ENCODE measurements at regions not wholly inside any gene's neighbourhood (a gene's known extent, or its start where the extent isn't known, plus 50 kb on each side); places are given as distances from the start of the nearest gene placed in this dataset.

- no peaks in the 10 kb centered on the region for H3K79me2 ChIP-seq (ENCODE audit: insufficient read depth, low read length)
- ATAC-seq (ENCODE audit: insufficient read depth, low read depth): no peak
Measured at GRCh38 chr10:113493882-113494301, 59.0 kb upstream of the HABP2 start.

GRCh38 chr10:113494761-113495160 lies 58.1 kb upstream of the HABP2 start:
- Histone ChIP-seq H3K79me2 (ENCODE audit: insufficient read depth, low read length) (no peaks in the 10 kb centered on the region), H3K4me3 (ENCODE audit: low read depth in 1 of 2, low read length in 2 of 2) (no peak overlapping the region), H3K9me3 (ENCODE audit: insufficient read depth, low read length, severe bottlenecking) (no peaks in the 10 kb centered on the region), H3K4me2 (ENCODE audit: insufficient read depth, low read length) (no peak overlapping the region), H3K36me3 (ENCODE audit: insufficient read depth, low read length) (no peaks in the 10 kb centered on the region), H3K27me3 (ENCODE audit: insufficient read depth, low read length, poor library complexity) (peaks cover 9% of the 10 kb centered on the region), H2AFZ (ENCODE audit: low read depth, low read length) (no peak overlapping the region), H3K9ac (ENCODE audit: low read depth, low read length) (no peak overlapping the region), H4K20me1 (ENCODE audit: insufficient read depth, low read length) (no peaks in the 10 kb centered on the region), H3K27ac (ENCODE audit: low read length) (no peak overlapping the region), H3K4me1 (ENCODE audit: insufficient read depth, low read length) (no peaks in the 10 kb centered on the region)
- TF ChIP-seq EZH2 (IDR thresholded peaks at IDR 0.05; ENCODE audit: borderline replicate concordance, low read depth, low read length, severe bottlenecking) (no peak), CTCF (IDR thresholded peaks at IDR 0.05; ENCODE audit: borderline replicate concordance, extremely low read depth, low read length, poor library complexity, severe bottlenecking) (no peak)
- no peak for ATAC-seq (ENCODE audit: insufficient read depth, low read depth)
- no peak for DNase-seq

More at GRCh38 chr10:113493882-113494301, 59.0 kb upstream of the HABP2 start:
- no peak for DNase-seq
- no peaks in the 10 kb centered on the region for H3K9me3 ChIP-seq (ENCODE audit: insufficient read depth, low read length, severe bottlenecking)
- H3K36me3 ChIP-seq (ENCODE audit: insufficient read depth, low read length): no peaks in the 10 kb centered on the region
- H2AFZ ChIP-seq (ENCODE audit: low read depth, low read length): no peak overlapping the region
- no peaks in the 10 kb centered on the region for H4K20me1 ChIP-seq (ENCODE audit: insufficient read depth, low read length)
- TF ChIP-seq CTCF (IDR thresholded peaks at IDR 0.05; ENCODE audit: borderline replicate concordance, extremely low read depth, low read length, poor library complexity, severe bottlenecking) (no peak), EZH2 (IDR thresholded peaks at IDR 0.05; ENCODE audit: borderline replicate concordance, low read depth, low read length, severe bottlenecking) (no peak)
- no peak overlapping the region for H3K9ac ChIP-seq (ENCODE audit: low read depth, low read length)
- no peaks in the 10 kb centered on the region for H3K4me1 ChIP-seq (ENCODE audit: insufficient read depth, low read length)
- H3K4me2 ChIP-seq (ENCODE audit: insufficient read depth, low read length): no peak overlapping the region
- H3K4me3 ChIP-seq (ENCODE audit: low read depth in 1 of 2, low read length in 2 of 2): no peak overlapping the region
- no peak overlapping the region for H3K27ac ChIP-seq (ENCODE audit: low read length)
- peaks cover 9% of the 10 kb centered on the region for H3K27me3 ChIP-seq (ENCODE audit: insufficient read depth, low read length, poor library complexity)

DNA sequence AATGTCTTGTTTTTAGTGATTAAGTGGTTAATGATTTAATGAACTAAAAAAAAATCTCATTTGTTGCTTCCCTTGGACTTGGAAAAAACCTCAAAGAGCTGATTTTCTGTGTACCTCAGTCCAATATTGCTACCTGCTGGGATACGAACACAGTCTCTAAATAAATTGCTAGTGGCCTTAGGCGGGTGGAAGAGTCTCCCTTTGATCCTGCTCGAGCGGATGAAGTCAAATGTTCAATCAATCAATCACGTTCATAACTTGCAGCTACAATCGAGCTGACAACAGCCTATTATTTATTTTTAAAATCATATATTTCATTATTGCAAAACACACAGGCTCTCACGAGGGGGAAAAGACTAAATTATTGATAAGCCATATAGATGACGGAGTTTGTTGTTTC lies 57.3 kb upstream of the HABP2 start:
- peaks cover 9% of the 10 kb centered on the region for H3K27me3 ChIP-seq (ENCODE audit: insufficient read depth, low read length, poor library complexity)
- H3K9ac ChIP-seq (ENCODE audit: low read depth, low read length): no peak overlapping the region
- no peaks in the 10 kb centered on the region for H3K9me3 ChIP-seq (ENCODE audit: insufficient read depth, low read length, severe bottlenecking)
- no peak overlapping the region for H3K4me2 ChIP-seq (ENCODE audit: insufficient read depth, low read length)
- H3K4me1 ChIP-seq (ENCODE audit: insufficient read depth, low read length): no peaks in the 10 kb centered on the region
- no peaks in the 10 kb centered on the region for H3K36me3 ChIP-seq (ENCODE audit: insufficient read depth, low read length)
- no peak overlapping the region for H3K4me3 ChIP-seq (ENCODE audit: low read depth in 1 of 2, low read length in 2 of 2)
- no peak overlapping the region for H3K27ac ChIP-seq (ENCODE audit: low read length)
- H4K20me1 ChIP-seq (ENCODE audit: insufficient read depth, low read length): no peaks in the 10 kb centered on the region
- H2AFZ ChIP-seq (ENCODE audit: low read depth, low read length): no peak overlapping the region
- H3K79me2 ChIP-seq (ENCODE audit: insufficient read depth, low read length): no peaks in the 10 kb centered on the region
- no peak for ATAC-seq (ENCODE audit: insufficient read depth, low read depth)
- DNase-seq: no peak
- TF ChIP-seq EZH2 (IDR thresholded peaks at IDR 0.05; ENCODE audit: borderline replicate concordance, low read depth, low read length, severe bottlenecking) (no peak), CTCF (IDR thresholded peaks at IDR 0.05; ENCODE audit: borderline replicate concordance, extremely low read depth, low read length, poor library complexity, severe bottlenecking) (no peak)
